Lung (tissue), 11 donors: ENCODE measurements at regions not wholly inside any gene's neighbourhood (a gene's known extent, or its start where the extent isn't known, plus 50 kb on each side); places are given as distances from the start of the nearest gene placed in this dataset.
A peak's percentile ranks its signal among the peaks of the same experiment; 100 is the strongest.

Experiments used
- ATAC-seq: fragments of 200-7000 bp; cut with Tn5 transposase; one replicate; pipeline ENCODE4 v1.9.1; 2020; ENCODE audit warnings: moderate number of reproducible peaks; ENCODE audit not compliant: insufficient read depth, low FRiP score
- DNase-seq, 3 donors: peaks; one replicate each; pipeline ENCODE4 v3.0.0-alpha.2; 2013 to 2017
- H3K27ac ChIP-seq, 2 donors: one replicate each; pipeline ENCODE4 v1.5.1; 2013; ENCODE audit warnings: mild to moderate bottlenecking in 2 of 2, moderate library complexity in 2 of 2, control low read depth in 1 of 2, inconsistent platforms in 1 of 2, low read depth in 1 of 2, low read length in 1 of 2
- H3K27me3 ChIP-seq, 3 donors: one replicate each; pipeline ENCODE4 v1.5.1; 2013; ENCODE audit warnings: low read length in 2 of 3; ENCODE audit not compliant: control insufficient read depth in 3 of 3, insufficient read depth in 3 of 3
- H3K36me3 ChIP-seq, 4 donors: one replicate each; pipeline ENCODE4 v1.5.1; 2013; ENCODE audit warnings: low read length in 4 of 4, mild to moderate bottlenecking in 1 of 4, moderate library complexity in 1 of 4; ENCODE audit not compliant: control insufficient read depth in 4 of 4, insufficient read depth in 4 of 4
- H3K4me1 ChIP-seq, 5 donors: one replicate each; pipeline ENCODE4 v1.5.1; 2013; ENCODE audit warnings: low read length in 5 of 5, mild to moderate bottlenecking in 2 of 5, moderate library complexity in 1 of 5; ENCODE audit not compliant: control insufficient read depth in 5 of 5, insufficient read depth in 5 of 5
- H3K4me3 ChIP-seq: one replicate; pipeline ENCODE4 v1.5.1; 2013; ENCODE audit warnings: mild to moderate bottlenecking, control low read depth, moderate library complexity
- H3K9ac ChIP-seq, 2 donors: one replicate each; pipeline ENCODE4 v1.5.1; 2013; ENCODE audit warnings: low read length in 2 of 2, control low read depth in 1 of 2; ENCODE audit not compliant: insufficient read depth in 1 of 2
- H3K9me3 ChIP-seq, 4 donors: one replicate each; pipeline ENCODE4 v1.5.1; 2013; ENCODE audit warnings: low read length in 3 of 4, mild to moderate bottlenecking in 1 of 4, moderate library complexity in 1 of 4; ENCODE audit not compliant: control insufficient read depth in 4 of 4, insufficient read depth in 3 of 4
- WGBS, 2 donors: extraction: QIAGEN DNeasy Blood & Tissue Kit; methylation state at CpG; one replicate each; pipeline ENCODE4 v1.1.7; 2013; 5-methylcytosine and 5-hydroxymethylcytosine counted together
- TF ChIP-seq, protein P1 (sequence below): IDR thresholded peaks from 2 replicates; pipeline ENCODE4 v1.5.1; 2012; ENCODE audit warnings: mild to moderate bottlenecking; ENCODE audit errors: control extremely low read depth, extremely low read depth
- donor health status: control.
- donor health status: control.
- donor health status: Bipolar disorder and iron deficiency.
- donor health status: healthy.
- donor health status: DM: yes; HTN: yes; CAD: no.

DNA sequence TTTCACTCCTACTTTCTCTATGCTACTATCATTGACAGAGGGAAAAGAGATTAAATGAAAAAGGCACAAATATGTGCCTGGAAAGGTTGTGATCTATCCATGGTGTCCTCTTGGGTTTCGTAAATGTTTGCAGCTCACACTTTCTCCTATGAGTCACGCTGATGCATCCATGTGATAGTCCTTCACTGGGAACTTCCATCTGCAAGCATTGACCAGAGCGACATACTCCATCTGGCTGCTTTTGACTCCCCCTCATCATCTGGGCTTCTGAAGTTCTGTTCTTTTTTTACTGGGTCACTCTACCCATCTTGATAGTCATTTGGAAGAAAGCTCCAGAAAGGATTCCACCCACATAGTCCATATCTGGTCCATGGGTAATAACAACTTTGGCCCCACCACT, 84.7 kb upstream of the NDST3 start:
- Histone ChIP-seq H3K27ac (no peak overlapping the region), H3K9me3 (no peaks in the 10 kb centered on the region), H3K9ac (no peak overlapping the region), H3K4me1 (no peaks in the 10 kb centered on the region), H3K4me3 (no peak overlapping the region), H3K27me3 (no peaks in the 10 kb centered on the region), H3K36me3 (no peaks in the 10 kb centered on the region)
- TF ChIP-seq, protein P1, sequence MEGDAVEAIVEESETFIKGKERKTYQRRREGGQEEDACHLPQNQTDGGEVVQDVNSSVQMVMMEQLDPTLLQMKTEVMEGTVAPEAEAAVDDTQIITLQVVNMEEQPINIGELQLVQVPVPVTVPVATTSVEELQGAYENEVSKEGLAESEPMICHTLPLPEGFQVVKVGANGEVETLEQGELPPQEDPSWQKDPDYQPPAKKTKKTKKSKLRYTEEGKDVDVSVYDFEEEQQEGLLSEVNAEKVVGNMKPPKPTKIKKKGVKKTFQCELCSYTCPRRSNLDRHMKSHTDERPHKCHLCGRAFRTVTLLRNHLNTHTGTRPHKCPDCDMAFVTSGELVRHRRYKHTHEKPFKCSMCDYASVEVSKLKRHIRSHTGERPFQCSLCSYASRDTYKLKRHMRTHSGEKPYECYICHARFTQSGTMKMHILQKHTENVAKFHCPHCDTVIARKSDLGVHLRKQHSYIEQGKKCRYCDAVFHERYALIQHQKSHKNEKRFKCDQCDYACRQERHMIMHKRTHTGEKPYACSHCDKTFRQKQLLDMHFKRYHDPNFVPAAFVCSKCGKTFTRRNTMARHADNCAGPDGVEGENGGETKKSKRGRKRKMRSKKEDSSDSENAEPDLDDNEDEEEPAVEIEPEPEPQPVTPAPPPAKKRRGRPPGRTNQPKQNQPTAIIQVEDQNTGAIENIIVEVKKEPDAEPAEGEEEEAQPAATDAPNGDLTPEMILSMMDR, result no peak
- WGBS, 2 donors, result 62 to 76% methylated on average over 3 of the region's 3 CpGs
- DNase-seq (no peak), ATAC-seq (no peak)

DNA sequence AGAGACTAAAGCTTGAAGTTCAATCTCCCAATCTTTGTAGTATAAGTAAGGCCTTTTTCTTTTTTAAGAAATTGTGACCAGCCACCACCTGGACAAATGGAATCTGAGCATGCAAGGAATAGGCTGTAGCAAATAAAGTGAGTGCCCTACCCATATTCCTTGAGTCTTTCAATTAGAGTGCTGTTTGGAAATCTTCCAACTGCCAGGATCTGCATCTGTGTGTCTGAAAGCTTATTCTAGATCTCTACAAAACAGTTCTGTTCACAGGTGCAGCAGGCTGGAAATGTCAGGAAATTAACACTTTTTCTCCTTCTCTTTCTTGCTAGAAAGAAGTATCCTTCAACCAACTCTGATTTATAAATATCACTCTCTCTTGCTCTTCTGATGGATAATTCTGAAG, 76.7 kb upstream of the NDST3 start:
- H3K9ac ChIP-seq, result no peak overlapping the region

DNA sequence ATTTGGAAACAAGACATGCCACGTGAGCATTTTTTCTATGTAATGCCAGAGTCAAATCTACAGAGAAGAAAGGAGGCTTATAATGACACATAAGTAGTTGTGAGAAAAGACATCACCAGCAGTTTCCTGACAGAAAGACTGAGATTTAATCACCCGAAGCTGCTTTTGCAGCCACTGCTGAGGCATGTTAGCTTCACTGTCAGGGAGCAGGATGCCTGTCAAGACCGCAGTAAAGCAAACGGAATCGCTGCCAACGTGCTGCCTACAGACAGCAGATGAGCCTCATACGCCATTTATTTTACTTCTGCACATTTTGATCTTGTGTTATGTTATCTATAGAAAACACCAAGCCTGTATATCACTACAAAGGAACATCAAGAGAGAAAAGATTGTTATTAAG, 68.7 kb upstream of the NDST3 start:
- Histone ChIP-seq H3K9ac (no peak overlapping the region), H3K4me1 (no peaks in the 10 kb centered on the region), H3K27ac (no peak overlapping the region), H3K36me3 (no peaks in the 10 kb centered on the region), H3K4me3 (no peak overlapping the region), H3K9me3 (no peaks in the 10 kb centered on the region), H3K27me3 (no peaks in the 10 kb centered on the region)
- WGBS, 2 donors, result 49 to 74% methylated on average over 7 of the region's 7 CpGs
- DNase-seq, result peak; percentile 2 to 32 (median 17)
- TF ChIP-seq, protein P1, result no peak
- no peak for ATAC-seq

More for the DNA sequence above, 76.7 kb upstream of the NDST3 start:
- DNase-seq (peak in 1 of 3 donors; percentile 3), ATAC-seq (no peak)
- no peaks in the 10 kb centered on the region for H3K9me3 ChIP-seq
- no peaks in the 10 kb centered on the region for H3K36me3 ChIP-seq
- H3K27ac ChIP-seq, result no peak overlapping the region
- no peak overlapping the region for H3K4me3 ChIP-seq
- H3K27me3 ChIP-seq, result no peaks in the 10 kb centered on the region
- no peaks in the 10 kb centered on the region for H3K4me1 ChIP-seq
- TF ChIP-seq, protein P1, result no peak

DNA sequence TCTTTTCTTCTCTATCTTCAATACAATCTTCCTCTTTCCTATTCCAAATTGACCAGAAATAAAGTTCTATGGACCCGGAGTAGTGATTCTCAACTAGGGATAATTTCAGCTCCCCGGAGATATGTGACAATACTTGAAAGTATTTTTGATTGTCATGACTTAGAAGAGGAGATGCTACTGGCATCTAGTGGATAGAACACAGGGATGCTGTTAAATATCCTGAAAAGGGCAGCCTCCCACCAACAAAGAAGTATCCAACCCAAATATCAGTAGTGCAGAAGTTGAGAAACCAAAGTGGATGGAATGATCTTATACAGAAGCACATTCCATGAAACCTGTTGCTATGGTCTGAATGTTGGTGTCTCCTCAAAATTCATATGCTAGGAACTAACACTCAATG, 65.7 kb upstream of the NDST3 start:
- DNase-seq (no peak), ATAC-seq (no peak)
- Histone ChIP-seq H3K9ac (no peak overlapping the region), H3K9me3 (no peaks in the 10 kb centered on the region), H3K27ac (no peak overlapping the region), H3K36me3 (no peaks in the 10 kb centered on the region), H3K27me3 (no peaks in the 10 kb centered on the region), H3K4me1 (no peaks in the 10 kb centered on the region), H3K4me3 (no peak overlapping the region)
- TF ChIP-seq, protein P1, result no peak
- 91% methylated on average over 2 of the region's 2 CpGs for WGBS, 2 donors
